ENCODE measurements at regions not wholly inside any gene's neighbourhood (a gene's known extent, or its start where the extent isn't known, plus 50 kb on each side); places are given as distances from the start of the nearest gene placed in this dataset.

GRCh38 chr4:26126143-26126718 is 194.6 kb upstream of the RBPJ start:
- TF ChIP-seq, protein P1, sequence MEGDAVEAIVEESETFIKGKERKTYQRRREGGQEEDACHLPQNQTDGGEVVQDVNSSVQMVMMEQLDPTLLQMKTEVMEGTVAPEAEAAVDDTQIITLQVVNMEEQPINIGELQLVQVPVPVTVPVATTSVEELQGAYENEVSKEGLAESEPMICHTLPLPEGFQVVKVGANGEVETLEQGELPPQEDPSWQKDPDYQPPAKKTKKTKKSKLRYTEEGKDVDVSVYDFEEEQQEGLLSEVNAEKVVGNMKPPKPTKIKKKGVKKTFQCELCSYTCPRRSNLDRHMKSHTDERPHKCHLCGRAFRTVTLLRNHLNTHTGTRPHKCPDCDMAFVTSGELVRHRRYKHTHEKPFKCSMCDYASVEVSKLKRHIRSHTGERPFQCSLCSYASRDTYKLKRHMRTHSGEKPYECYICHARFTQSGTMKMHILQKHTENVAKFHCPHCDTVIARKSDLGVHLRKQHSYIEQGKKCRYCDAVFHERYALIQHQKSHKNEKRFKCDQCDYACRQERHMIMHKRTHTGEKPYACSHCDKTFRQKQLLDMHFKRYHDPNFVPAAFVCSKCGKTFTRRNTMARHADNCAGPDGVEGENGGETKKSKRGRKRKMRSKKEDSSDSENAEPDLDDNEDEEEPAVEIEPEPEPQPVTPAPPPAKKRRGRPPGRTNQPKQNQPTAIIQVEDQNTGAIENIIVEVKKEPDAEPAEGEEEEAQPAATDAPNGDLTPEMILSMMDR (IDR thresholded peaks at IDR 0.05; ENCODE audit: borderline replicate concordance, extremely low read depth, low read length, poor library complexity, severe bottlenecking) = no peak
- TF ChIP-seq EZH2 (IDR thresholded peaks at IDR 0.05; ENCODE audit: borderline replicate concordance, low read depth, low read length, severe bottlenecking) = no peak
